ENCODE measurements at regions not wholly inside any gene's neighbourhood (a gene's known extent, or its start where the extent isn't known, plus 50 kb on each side); places are given as distances from the start of the nearest gene placed in this dataset.

DNA sequence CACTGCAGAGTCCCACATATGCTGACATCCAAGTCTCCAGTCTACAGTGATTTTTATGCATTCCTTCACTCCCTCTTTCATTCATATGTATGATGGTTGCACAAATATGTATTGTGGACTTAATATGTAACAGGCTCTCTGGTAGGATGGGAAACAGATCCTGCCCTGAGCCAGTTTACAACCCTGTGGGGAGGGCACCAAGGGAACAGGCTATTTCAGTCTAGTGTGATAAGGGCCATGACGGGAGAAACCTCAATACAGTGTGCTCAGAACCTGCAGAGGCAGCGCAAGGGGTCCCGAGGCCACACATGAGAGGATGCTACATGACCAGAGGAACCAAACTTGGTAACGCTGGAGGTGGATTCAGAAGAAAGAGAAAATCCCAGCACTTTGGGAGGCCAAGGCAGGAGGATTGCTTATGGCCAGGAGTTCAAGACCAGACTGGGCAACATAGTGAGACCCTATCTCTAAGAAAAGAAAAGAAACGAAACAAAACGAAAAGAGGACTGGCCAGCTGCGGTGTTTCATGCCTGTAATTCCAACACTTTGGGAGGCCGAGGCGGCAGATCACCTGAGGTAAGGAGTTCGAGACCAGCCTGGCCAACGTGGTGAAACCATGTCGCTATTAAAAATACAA, 249.8 kb upstream of the JARID2 start:
- H3K9me2 ChIP-seq (ENCODE audit: insufficient read depth, low read length): no peaks in the 10 kb centered on the region
- no peak overlapping the region for H2AFZ ChIP-seq (ENCODE audit: low read depth, low read length)
- H3K9me3 ChIP-seq (ENCODE audit: low read length): no peaks in the 10 kb centered on the region
- H3K36me3 ChIP-seq (ENCODE audit: insufficient read depth, low read length): no peaks in the 10 kb centered on the region
- H3K27ac ChIP-seq (ENCODE audit: low read length): no peak overlapping the region
- H4K20me1 ChIP-seq (ENCODE audit: insufficient read depth): no peaks in the 10 kb centered on the region
- H3K4me3 ChIP-seq (ENCODE audit: low read length): no peak overlapping the region
- no peak overlapping the region for H3K4me2 ChIP-seq (ENCODE audit: low read length)
- no peaks in the 10 kb centered on the region for H3F3A ChIP-seq (ENCODE audit: insufficient read depth, low read length, poor library complexity, severe bottlenecking)
- no peak overlapping the region for H3K9ac ChIP-seq (ENCODE audit: low read length)
- TF ChIP-seq SMC3 (conservative IDR thresholded peaks at IDR 0.05; ENCODE audit: poor library complexity): no peak
- no peak for TF ChIP-seq EZH2 (IDR thresholded peaks at IDR 0.05; ENCODE audit: borderline replicate concordance, insufficient read depth, low read length, poor library complexity, severe bottlenecking)
- no peak for TF ChIP-seq POLR2AphosphoS5 (IDR thresholded peaks at IDR 0.05)
- TF ChIP-seq RAD21 (conservative IDR thresholded peaks at IDR 0.05): no peak
- no peak for TF ChIP-seq MXI1 (conservative IDR thresholded peaks at IDR 0.05; ENCODE audit: poor library complexity, severe bottlenecking)
- TF ChIP-seq, protein P1, sequence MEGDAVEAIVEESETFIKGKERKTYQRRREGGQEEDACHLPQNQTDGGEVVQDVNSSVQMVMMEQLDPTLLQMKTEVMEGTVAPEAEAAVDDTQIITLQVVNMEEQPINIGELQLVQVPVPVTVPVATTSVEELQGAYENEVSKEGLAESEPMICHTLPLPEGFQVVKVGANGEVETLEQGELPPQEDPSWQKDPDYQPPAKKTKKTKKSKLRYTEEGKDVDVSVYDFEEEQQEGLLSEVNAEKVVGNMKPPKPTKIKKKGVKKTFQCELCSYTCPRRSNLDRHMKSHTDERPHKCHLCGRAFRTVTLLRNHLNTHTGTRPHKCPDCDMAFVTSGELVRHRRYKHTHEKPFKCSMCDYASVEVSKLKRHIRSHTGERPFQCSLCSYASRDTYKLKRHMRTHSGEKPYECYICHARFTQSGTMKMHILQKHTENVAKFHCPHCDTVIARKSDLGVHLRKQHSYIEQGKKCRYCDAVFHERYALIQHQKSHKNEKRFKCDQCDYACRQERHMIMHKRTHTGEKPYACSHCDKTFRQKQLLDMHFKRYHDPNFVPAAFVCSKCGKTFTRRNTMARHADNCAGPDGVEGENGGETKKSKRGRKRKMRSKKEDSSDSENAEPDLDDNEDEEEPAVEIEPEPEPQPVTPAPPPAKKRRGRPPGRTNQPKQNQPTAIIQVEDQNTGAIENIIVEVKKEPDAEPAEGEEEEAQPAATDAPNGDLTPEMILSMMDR (IDR thresholded peaks at IDR 0.05; ENCODE audit: poor library complexity, severe bottlenecking): no peak
- TF ChIP-seq, protein P2, sequence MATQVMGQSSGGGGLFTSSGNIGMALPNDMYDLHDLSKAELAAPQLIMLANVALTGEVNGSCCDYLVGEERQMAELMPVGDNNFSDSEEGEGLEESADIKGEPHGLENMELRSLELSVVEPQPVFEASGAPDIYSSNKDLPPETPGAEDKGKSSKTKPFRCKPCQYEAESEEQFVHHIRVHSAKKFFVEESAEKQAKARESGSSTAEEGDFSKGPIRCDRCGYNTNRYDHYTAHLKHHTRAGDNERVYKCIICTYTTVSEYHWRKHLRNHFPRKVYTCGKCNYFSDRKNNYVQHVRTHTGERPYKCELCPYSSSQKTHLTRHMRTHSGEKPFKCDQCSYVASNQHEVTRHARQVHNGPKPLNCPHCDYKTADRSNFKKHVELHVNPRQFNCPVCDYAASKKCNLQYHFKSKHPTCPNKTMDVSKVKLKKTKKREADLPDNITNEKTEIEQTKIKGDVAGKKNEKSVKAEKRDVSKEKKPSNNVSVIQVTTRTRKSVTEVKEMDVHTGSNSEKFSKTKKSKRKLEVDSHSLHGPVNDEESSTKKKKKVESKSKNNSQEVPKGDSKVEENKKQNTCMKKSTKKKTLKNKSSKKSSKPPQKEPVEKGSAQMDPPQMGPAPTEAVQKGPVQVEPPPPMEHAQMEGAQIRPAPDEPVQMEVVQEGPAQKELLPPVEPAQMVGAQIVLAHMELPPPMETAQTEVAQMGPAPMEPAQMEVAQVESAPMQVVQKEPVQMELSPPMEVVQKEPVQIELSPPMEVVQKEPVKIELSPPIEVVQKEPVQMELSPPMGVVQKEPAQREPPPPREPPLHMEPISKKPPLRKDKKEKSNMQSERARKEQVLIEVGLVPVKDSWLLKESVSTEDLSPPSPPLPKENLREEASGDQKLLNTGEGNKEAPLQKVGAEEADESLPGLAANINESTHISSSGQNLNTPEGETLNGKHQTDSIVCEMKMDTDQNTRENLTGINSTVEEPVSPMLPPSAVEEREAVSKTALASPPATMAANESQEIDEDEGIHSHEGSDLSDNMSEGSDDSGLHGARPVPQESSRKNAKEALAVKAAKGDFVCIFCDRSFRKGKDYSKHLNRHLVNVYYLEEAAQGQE (IDR thresholded peaks at IDR 0.05; ENCODE audit: borderline replicate concordance): no peak
- no peak for TF ChIP-seq TAF1 (IDR thresholded peaks at IDR 0.05; ENCODE audit: low read depth)
- TF ChIP-seq EP300 (conservative IDR thresholded peaks at IDR 0.05; ENCODE audit: poor library complexity, severe bottlenecking): no peak
- no peaks in the 10 kb centered on the region for H3K79me2 ChIP-seq (replicated peaks; ENCODE audit: insufficient read depth, low read length)
- no peaks in the 10 kb centered on the region for H3K27me3 ChIP-seq (ENCODE audit: insufficient read depth, low read depth, low read length)

DNA sequence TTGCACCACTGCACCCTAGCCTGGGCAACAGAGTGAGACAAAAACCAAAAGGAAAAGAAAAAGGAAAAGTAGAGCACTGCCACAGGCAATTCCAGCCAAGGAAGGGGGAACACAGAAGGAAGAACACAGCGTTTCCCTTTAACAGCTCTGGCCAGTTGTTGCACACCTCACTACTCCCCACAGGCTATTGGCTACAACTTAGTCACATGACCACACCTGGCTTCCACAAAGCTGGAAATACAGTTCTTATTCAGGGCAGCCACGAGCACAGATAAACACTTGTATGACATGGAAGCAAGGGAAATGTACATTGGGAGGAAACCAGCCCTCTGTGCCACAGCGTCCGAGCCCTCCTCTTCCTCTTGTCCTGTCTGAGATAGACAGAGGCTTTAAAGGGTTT, 249.0 kb upstream of the JARID2 start:
- Histone ChIP-seq H3K9me3 (ENCODE audit: low read length) (no peaks in the 10 kb centered on the region), H3K9me2 (ENCODE audit: insufficient read depth, low read length) (no peaks in the 10 kb centered on the region), H2AFZ (ENCODE audit: low read depth, low read length) (no peak overlapping the region), H3K4me3 (ENCODE audit: low read length) (no peak overlapping the region), H3F3A (ENCODE audit: insufficient read depth, low read length, poor library complexity, severe bottlenecking) (no peaks in the 10 kb centered on the region), H3K36me3 (ENCODE audit: insufficient read depth, low read length) (no peaks in the 10 kb centered on the region), H3K4me2 (ENCODE audit: low read length) (no peak overlapping the region), H3K27me3 (ENCODE audit: insufficient read depth, low read depth, low read length) (no peaks in the 10 kb centered on the region), H3K79me2 (replicated peaks; ENCODE audit: insufficient read depth, low read length) (no peaks in the 10 kb centered on the region), H4K20me1 (ENCODE audit: insufficient read depth) (no peaks in the 10 kb centered on the region), H3K9ac (ENCODE audit: low read length) (no peak overlapping the region), H3K27ac (ENCODE audit: low read length) (no peak overlapping the region)
- TF ChIP-seq RAD21 (conservative IDR thresholded peaks at IDR 0.05) (no peak), EZH2 (IDR thresholded peaks at IDR 0.05; ENCODE audit: borderline replicate concordance, insufficient read depth, low read length, poor library complexity, severe bottlenecking) (no peak), EP300 (conservative IDR thresholded peaks at IDR 0.05; ENCODE audit: poor library complexity, severe bottlenecking) (no peak), MXI1 (conservative IDR thresholded peaks at IDR 0.05; ENCODE audit: poor library complexity, severe bottlenecking) (no peak), TAF1 (IDR thresholded peaks at IDR 0.05; ENCODE audit: low read depth) (no peak), SMC3 (conservative IDR thresholded peaks at IDR 0.05; ENCODE audit: poor library complexity) (no peak), POLR2AphosphoS5 (IDR thresholded peaks at IDR 0.05) (no peak)
- TF ChIP-seq, protein P1 (IDR thresholded peaks at IDR 0.05; ENCODE audit: poor library complexity, severe bottlenecking): no peak
- TF ChIP-seq, protein P2 (IDR thresholded peaks at IDR 0.05; ENCODE audit: borderline replicate concordance): no peak
